NCI-H460 (cell line): ENCODE measurements at regions not wholly inside any gene's neighbourhood (a gene's known extent, or its start where the extent isn't known, plus 50 kb on each side); places are given as distances from the start of the nearest gene placed in this dataset.

Experiments
- DNase-seq: peaks from one replicate; pipeline ENCODE4 v3.0.0-alpha.2; 2016; ENCODE audit warnings: low read depth; ENCODE audit errors: extremely low read depth

DNA sequence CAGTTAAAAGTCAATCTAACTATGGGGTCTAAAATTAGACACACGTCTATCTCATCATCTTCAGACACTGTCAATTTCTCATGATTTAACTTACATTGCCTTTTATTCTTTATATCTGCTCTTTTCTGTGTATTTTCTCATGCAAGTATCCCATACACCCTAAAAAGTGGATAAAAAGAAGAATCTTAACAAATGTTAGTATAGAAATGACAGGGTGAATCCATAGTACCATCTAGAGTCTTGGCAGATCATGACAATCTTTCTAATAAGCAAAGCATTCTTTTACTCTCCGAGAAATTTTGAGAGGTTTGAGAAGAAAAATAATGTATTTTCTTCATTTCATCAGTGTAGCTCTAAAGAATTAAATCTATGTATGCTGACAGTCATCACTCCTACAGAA lies 382.7 kb downstream of the C6orf118 start:
- DNase-seq: no peak

DNA sequence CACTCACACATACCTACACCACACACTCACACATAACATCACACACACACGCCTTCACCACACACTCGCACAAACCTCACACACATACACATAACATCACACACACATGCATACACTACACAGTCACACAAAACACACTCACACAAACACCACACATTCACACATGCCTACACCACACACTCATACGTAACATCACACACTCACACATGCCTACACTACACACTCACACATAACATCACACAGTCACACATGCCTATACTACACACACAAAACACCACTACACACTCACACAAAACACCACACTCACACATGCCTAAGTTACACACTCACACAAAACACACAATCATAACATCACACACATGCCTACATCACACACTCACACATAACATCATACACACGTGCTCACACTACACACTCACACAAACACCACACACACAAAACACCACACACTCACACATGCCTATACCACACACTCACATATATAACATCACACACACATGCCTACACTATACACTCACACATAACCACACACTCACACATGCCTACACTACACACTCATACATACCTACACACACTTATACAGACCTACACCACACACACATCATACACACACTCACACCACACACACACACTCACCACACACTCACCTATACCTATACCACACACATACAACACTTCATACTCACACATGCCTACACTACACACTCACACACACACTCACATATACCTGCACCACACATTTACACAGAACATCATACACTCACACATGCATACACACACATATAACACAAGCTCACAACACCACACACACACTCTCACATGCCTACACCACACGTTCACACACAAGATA lies 383.5 kb downstream of the C6orf118 start:
- no peak for DNase-seq

DNA sequence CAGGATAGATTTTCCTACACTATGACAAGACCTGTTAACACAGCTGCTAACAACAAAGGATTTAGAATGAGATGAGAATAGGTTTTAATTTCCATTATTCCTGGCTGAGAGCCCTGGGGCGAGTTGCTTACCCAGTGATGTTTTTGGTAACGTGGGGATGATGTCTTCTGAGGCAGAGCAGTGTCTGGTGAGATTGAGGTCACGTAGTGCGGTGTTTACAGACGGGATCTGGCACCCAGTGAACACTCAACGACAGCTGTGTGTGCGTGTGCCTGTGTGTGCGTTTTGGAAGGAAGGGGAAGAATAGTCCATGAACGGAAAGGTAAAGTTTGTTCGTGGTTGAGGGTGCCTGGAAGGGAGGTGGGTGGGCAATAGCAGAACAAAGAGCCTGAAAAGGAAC lies 384.7 kb downstream of the C6orf118 start:
- DNase-seq: no peak

DNA sequence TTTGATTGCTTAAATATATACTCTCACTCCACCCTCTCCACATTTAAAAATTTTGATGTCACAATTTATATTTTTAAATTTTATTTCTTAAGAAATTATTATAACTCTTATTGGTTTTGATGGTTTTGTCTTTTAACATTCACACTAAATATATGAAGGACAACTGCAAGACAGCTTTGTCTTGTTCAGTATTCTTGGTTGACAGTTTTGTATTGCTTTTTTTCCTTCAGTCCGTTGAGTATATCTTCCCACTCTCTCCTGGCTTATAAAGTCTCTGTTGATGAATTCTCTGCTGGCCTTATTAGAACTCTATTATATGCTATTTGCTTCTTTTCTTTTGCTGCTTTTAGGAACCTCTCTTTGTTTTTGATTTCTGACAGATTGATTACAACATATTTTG lies 392.2 kb downstream of the C6orf118 start:
- DNase-seq: no peak

DNA sequence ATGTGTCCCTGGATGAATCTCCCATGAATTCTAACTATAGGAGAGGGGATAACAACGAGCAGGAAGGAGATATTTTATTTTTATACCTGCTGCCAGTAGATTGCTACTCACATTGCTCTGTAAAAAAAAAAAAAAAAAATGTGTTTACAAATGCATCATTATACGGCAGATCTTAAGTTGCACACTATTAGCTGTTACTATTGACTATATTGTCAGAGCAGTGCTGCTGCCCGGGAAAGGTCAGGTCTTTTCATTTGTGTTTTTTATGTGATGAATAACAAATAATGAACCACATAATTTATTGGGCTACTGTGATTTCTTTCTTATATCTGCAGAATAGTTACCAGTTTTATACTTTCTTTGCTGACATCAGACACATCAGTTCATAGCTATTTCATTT lies 393.3 kb downstream of the C6orf118 start:
- DNase-seq: no peak

DNA sequence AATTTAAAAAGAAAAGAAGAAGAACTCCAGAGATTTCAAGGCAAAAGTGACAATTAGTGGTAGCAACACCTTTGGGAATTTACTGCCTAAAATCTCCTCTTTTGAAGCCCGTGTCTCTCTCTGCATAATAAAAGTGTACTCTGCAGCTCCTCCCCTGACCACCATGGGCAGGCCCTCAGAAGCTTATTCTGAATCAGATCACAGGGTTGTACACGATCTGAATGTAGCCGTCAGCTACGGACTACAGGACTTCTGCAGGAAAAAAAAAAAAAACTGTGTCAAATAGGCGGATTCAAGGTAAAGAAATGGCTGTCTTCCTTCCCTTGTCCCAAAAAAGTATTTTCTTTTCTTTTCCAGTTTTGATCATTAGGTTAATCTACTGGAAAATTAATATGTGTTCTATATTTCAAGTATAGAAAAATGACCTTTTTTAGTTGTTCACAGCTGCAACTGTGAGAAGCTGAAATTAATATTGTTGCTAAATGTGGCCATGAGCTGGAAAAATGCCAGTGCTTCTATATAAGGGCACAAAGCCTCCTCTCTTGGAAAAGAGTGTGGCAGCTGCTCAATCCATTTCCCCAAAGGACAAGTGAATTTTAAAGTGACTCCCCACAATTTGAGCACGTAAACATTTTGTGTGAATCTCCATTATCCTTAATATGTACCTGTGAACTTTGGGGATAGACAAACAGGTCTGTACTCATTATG lies 397.4 kb downstream of the C6orf118 start:
- DNase-seq: no peak

DNA sequence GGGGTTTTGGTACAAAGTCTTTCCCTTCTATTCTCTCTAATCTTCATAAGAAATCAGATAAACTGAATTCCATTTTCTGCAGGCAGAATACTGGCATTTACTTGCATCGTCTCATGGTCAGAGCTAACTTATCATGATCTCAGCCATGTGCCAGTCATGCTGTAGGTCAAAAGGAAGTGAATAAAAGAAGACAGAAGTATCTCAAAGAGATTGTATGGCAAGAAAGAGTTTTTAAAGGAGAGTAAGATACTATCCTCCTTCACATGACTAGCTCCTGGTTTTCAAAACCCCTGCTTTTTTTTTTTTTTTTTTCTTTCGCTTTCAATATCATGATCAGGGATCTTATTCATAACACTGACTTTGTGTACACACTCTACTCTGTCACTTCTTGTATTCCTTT lies 398.3 kb downstream of the C6orf118 start:
- DNase-seq: no peak

DNA sequence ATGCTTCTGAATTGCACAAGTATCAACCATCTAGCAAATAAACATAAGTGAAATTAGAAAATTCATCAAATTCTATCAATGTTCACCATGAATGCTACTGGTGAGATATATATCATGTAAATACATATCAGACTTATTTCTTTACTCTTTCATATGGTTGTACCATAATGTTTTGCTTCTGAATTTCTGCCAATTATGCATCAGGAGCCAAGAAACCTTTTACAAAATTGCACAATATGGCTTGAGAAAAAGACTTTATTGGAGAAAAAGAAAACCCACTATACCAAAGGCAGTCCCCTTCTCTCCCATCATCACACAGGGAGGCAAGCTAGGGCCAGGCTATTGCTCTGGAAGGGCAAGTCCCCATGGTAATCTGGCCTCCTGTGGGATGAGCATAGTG lies 402.6 kb downstream of the C6orf118 start:
- DNase-seq: no peak

DNA sequence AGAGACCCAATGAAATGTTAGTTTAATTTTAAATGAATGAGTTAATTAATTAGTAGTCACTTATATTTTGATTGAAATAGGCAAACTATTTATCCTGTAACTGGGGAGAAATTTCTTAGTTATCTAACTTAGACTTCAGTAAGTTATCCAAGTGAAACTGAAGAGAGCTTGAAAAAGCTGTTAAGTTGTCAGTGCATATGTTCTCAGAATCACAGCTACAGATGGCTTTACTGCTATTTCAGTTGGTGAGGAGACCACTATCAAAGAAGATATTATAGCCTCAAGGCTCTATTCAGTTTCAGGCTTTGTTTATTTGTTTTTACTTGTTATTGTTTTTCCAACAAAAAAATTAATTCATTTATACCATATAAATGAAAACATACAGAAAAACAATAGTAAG lies 404.1 kb downstream of the C6orf118 start:
- DNase-seq: no peak

DNA sequence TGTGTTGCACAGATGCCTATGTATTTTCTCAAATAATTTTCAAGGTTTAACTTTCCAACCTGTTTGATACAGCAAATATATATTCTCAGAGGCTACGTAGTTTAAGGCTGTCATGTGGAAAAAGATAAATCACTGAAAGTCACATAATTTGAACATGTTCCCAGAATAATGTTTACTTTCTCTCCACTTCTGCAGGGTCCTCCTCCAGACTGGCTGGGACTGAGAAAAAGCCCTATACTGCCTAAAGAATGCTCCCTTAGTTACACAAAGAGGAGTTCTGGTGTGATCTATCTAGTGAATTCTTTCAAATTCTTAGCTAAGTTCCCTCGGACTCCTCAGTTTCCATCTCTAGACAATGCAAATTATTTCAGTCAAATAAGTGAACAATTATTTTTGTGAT lies 411.0 kb downstream of the C6orf118 start:
- no peak for DNase-seq

DNA sequence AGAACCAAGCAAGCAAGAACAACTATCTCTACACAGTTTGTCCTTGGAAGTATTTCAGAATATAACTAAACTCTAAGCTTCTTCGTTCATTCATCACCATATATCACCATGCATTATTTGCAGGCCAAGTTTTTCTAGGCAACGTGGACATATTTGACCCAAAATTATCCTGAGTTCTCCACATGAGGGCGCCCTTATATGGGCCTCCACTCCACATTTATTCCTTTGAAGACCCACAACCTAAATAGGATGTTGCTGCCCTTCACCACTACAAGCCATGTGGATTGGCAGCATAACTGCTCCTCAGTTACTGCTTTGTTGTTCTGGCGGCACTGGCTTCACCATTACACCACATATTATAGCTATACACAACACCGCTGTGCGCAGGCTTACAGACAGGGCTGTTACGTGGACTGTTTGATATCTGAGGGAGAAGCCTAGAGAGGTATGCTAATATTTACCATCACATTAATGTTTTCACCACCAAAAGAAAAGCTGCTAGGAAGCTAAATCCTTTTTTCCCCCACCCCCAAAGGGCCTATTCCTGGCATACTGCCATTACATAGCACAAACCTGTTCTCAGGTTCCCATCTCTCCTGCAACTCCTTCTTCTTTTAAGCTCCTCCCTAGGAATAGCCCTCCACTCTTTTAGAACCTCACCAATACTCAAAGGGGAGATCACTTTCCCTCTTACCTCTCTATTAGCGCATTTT lies 411.7 kb downstream of the C6orf118 start:
- DNase-seq: no peak

DNA sequence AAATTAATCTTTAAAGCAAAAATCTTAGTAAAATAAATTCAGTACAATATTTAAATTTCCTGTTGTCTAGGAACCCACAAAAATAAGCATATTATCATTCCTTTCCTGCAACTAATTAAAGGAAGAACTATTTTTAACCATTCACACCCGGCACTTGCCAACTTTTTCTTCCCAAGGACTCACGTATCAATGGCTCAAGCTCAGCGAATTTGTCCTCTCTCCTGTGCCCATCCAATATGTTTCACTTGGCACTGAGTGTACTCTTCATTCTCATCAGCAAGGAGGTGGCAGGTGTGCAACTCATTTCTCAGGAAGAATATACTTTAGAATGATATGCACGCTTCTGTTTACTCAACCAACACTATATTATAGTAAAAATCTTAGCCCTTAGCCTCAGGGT lies 419.4 kb downstream of the C6orf118 start:
- DNase-seq: no peak

DNA sequence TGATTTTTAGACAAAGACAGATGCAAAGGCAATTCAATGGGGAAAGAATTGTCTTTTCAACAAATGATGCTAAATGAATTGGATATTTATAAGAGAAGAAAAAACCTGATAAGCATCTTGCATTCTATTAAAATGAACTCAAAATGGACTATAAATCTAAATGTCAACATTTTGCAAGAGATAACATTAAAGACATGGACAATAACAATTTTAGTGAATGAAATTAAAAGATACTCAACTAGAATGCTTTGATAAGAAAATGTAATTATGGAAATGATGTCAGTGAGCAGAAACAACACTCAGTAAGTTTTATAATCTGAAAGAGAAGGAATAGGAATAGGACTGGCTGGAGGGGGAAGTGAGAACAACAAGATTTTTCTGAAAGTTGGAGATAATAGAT lies 421.7 kb downstream of the C6orf118 start:
- DNase-seq: no peak

DNA sequence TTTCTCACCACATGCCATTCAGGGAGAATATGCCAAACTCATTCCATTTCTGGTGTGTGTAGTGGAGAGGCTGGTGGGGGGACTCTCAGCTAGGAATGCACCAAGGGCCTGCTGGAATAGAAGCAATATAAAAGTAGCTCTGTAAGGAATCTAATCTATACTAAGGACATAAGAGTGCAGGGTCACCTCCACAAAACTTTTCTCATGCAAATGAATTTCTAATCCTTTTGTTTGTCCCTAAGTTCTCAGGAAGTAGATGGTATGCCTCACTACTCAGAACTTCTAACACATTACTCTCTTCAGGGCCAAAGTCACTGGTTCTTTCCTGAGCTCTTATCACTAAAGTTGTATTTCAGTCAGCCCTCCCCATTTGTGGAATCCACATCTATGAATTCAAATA lies 427.2 kb downstream of the C6orf118 start:
- no peak for DNase-seq

DNA sequence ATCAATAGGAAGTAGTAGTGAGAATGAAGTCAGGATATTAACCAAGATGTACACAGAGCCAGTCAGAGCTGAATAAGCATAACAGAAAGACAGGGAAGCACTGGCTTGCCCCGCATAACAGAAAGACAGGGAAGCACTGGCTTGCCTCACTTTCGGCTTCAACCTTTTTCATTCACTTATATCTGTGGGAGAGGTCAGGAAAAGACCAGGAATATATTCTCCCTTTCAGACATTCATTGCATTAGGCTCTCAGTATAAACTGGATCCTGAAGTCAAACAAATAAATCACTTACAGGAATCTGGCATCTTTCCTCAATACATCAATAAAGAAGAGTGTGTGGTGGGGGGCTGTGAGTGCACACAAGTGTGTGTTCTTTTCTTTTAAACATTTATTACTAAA lies 437.6 kb downstream of the C6orf118 start:
- no peak for DNase-seq

DNA sequence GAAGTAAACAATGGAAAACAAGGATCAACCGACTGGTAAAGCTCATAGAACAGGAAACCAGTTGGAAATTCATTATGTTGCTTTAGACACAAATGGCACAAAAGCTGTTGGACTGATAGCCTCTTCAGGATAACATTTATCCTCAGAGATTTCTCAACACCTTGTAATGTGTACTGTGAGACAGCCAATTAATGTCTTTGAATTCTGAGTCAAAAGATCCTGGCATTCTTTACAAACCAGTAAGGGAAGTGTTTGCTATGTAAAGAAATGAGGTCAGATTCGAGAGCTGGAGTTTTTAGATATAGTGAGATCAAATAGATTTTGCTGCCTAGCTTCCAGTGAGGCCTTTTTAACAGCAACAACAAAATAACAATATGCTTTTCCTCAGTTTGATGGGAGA lies 439.2 kb downstream of the C6orf118 start:
- no peak for DNase-seq

DNA sequence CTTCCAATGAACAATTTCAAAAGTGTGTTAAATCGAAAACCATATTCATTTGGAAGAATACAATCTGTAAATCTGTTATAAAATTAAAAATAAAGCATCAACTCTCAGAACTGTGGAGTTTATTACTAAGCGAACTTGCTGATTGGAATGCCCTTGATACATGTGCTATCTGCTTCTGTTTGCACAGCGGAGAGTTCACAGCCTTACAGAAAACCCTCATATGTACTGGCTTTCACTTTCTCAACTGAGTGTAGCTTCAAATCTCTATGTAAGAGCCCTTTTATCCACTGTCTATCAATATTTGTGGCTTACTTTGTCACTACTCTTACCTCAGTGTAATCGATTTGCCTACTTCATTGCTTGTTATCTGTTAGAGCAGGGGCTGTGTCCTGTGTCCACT lies 447.4 kb downstream of the C6orf118 start:
- DNase-seq: no peak

DNA sequence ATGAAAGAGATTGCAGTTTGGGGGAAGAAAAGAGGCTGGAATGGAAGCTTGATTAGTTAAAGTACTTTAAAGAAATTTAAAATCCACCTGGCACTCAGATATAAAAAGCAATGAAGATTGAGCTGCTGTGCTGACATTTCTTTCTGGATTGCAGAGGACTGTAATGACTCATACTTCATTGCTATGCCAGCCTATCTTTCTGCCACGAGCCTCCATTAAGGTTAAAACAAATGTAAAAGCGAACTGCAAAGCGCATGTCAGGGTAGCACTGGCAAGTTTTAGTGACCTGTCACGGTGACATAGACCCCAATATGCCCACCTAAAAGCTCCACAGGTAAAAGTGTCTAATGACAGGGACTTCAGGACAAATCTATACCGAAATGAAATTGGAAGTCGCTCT lies 449.6 kb downstream of the C6orf118 start:
- DNase-seq: no peak

DNA sequence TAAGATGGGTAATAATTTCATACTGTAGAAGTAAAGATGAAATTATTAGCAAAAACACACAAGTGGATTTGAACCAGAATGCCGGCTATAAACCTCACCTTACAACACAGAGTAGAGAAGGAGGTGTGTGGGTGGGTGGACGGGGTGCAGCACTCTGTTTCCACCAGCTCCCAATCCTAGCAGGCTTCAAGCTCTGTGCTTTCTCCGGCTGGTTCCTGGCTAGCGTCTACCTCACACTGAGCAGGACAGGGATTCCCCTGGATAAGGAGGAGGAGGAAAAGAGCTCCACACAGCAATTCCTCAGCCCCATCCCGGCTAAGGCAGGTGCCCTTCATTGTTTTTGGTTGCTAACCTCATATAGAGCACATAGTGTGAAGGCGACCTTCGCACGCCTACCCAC lies 453.3 kb downstream of the C6orf118 start:
- no peak for DNase-seq

DNA sequence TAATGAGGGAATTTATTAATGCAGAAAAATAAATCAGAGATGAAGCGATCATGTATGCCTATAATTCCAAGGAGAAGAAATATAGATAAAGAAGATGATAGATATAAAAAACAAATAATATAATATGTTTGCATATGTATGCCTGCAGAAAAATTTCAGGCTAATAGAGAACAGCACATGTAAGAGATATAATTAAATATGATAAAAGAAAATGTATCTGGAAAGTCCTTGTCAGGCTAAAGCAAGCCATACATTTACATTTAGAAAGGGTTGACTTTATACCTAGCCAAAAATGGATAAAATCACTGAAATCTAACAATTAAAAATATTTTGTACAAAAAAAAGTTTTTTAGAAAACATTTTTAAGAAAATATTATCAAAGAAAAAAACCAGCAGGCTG lies 454.1 kb downstream of the C6orf118 start:
- DNase-seq: no peak

DNA sequence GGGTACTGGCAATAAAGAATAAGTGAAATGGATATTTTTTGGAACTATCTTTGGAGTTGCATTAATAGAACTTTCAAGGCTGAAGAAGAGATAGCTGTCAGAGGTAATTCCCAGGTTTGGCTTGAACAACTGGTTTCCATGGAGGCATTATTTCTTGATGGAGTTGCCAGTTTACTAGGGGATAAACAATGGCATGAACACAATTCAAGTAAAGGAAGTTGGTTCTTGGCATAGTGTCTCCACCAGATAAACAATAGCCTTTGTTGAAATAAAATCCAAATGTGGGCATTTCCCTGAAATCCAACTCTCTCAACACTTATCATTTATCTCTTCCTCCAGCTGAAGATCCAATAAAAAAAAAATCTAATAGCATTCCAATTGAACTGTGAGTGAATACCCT lies 454.9 kb downstream of the C6orf118 start:
- no peak for DNase-seq

DNA sequence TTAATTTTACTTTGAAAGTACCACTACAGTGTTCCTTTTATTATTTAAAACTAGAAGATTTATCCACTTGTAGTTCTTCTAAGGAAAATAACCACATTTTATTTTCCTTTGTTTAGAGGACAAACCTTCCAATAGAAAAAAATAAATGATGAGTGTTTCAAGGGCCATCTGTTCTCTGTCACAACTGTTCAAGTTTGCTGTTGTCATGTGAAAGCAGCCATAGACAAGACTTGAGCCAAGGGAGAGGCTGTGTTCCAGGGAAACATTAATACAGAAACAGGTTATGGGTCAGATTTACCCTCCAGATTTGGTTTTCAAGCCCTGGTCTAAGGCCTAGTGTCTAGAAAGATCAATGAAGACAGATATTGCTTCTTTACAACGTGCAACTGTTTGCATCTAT lies 463.6 kb downstream of the C6orf118 start:
- no peak for DNase-seq
